ENCODE measurements at regions not wholly inside any gene's neighbourhood (a gene's known extent, or its start where the extent isn't known, plus 50 kb on each side); places are given as distances from the start of the nearest gene placed in this dataset.
"Not testable (repeated sequence)": the region's sequence is repeated elsewhere in the genome, so short reads cannot be mapped to it uniquely, and the experiment has no call there.

DNA sequence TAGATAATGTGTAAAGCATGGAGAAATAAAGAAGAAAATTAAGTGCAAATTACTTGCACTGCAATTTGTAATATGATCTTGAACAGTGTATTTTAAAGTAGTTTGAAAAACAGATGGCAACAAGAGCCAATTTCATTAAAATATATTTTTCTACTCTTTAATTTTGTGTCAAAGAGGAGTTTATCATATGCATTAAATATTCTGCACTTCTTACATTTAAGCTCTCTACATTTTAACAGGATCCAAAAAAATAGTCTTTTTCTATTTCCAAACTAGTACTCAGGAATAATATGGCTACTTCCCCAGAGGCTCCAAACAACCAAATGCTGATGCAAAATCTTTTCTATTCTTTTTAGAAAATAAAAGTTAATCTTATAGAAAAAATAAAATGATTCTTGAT lies 1221.5 kb downstream of the FSCB start:
- H3K4me1 ChIP-seq (ENCODE audit: control insufficient read depth, extremely low read depth, insufficient read depth, low read length), result no peaks in the 10 kb centered on the region
- H2AFZ ChIP-seq (ENCODE audit: low read length), result no peak overlapping the region
- H3K9me3 ChIP-seq (ENCODE audit: control insufficient read depth, insufficient read depth, low read depth, low read length), result no peaks in the 10 kb centered on the region
- no peaks in the 10 kb centered on the region for H3K79me2 ChIP-seq (ENCODE audit: control insufficient read depth, insufficient read depth, low read length)
- no peaks in the 10 kb centered on the region for H4K20me1 ChIP-seq (ENCODE audit: control insufficient read depth, extremely low read depth, insufficient read depth, low read length)
- no peak overlapping the region for H3K27ac ChIP-seq (ENCODE audit: insufficient read depth, low read length)
- no peak overlapping the region for H3K4me2 ChIP-seq (ENCODE audit: extremely low read depth, insufficient read depth, low read length)
- DNase-seq (ENCODE audit: low read depth in 2 of 2), result no peak
- H3K4me3 ChIP-seq (replicated peaks in 1 of 4; ENCODE audit: control extremely low read depth in 1 of 4, insufficient read depth in 1 of 4, low read depth in 3 of 4, low read length in 4 of 4), result no peak overlapping the region
- no peaks in the 10 kb centered on the region for H3K27me3 ChIP-seq (ENCODE audit: control insufficient read depth, insufficient read depth, low read length)
- no peak for TF ChIP-seq EZH2 (IDR thresholded peaks at IDR 0.05; ENCODE audit: low read length, missing control alignments)
- TF ChIP-seq, protein P1, sequence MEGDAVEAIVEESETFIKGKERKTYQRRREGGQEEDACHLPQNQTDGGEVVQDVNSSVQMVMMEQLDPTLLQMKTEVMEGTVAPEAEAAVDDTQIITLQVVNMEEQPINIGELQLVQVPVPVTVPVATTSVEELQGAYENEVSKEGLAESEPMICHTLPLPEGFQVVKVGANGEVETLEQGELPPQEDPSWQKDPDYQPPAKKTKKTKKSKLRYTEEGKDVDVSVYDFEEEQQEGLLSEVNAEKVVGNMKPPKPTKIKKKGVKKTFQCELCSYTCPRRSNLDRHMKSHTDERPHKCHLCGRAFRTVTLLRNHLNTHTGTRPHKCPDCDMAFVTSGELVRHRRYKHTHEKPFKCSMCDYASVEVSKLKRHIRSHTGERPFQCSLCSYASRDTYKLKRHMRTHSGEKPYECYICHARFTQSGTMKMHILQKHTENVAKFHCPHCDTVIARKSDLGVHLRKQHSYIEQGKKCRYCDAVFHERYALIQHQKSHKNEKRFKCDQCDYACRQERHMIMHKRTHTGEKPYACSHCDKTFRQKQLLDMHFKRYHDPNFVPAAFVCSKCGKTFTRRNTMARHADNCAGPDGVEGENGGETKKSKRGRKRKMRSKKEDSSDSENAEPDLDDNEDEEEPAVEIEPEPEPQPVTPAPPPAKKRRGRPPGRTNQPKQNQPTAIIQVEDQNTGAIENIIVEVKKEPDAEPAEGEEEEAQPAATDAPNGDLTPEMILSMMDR (conservative IDR thresholded peaks at IDR 0.05 in 1 of 2, IDR thresholded peaks at IDR 0.05 in 1 of 2; ENCODE audit: low read depth in 1 of 2, low read length in 2 of 2), result no peak
- no peaks in the 10 kb centered on the region for H3K36me3 ChIP-seq (ENCODE audit: control insufficient read depth, insufficient read depth, low read length)
- no peak overlapping the region for H3K9ac ChIP-seq (ENCODE audit: insufficient read depth, low read length)

DNA sequence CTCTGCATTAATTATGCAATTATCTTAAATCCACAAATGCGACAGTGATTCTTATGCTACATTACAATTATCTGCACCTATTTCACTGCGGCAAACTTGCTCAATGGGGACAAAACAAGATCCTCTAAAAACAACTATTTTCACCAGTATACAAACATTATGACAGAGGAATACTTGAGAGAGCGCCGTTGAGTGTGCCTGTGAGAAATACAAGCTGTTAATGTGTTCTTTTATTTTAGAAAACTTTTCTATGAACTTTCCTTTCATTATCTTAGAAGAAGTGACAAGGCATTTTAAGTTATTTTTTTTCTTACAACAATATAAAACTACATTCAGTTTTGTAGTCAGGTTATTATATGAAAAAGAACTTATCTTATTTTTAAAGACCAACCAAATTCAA lies 1247.0 kb downstream of the FSCB start:
- TF ChIP-seq, protein P1 (conservative IDR thresholded peaks at IDR 0.05 in 1 of 2, IDR thresholded peaks at IDR 0.05 in 1 of 2; ENCODE audit: low read depth in 1 of 2, low read length in 2 of 2), result no peak
- TF ChIP-seq EZH2 (IDR thresholded peaks at IDR 0.05; ENCODE audit: low read length, missing control alignments), result no peak
- no peak overlapping the region for H2AFZ ChIP-seq (ENCODE audit: low read length)
- no peak for DNase-seq (ENCODE audit: low read depth in 2 of 2)
- no peaks in the 10 kb centered on the region for H4K20me1 ChIP-seq (ENCODE audit: control insufficient read depth, extremely low read depth, insufficient read depth, low read length)
- no peaks in the 10 kb centered on the region for H3K9me3 ChIP-seq (ENCODE audit: control insufficient read depth, insufficient read depth, low read depth, low read length)
- H3K4me1 ChIP-seq (ENCODE audit: control insufficient read depth, extremely low read depth, insufficient read depth, low read length), result no peaks in the 10 kb centered on the region
- no peaks in the 10 kb centered on the region for H3K36me3 ChIP-seq (ENCODE audit: control insufficient read depth, insufficient read depth, low read length)
- no peak overlapping the region for H3K9ac ChIP-seq (ENCODE audit: insufficient read depth, low read length)
- no peak overlapping the region for H3K27ac ChIP-seq (ENCODE audit: insufficient read depth, low read length)
- no peak overlapping the region for H3K4me3 ChIP-seq (replicated peaks in 1 of 4; ENCODE audit: control extremely low read depth in 1 of 4, insufficient read depth in 1 of 4, low read depth in 3 of 4, low read length in 4 of 4)
- H3K4me2 ChIP-seq (ENCODE audit: extremely low read depth, insufficient read depth, low read length), result no peak overlapping the region
- H3K79me2 ChIP-seq (ENCODE audit: control insufficient read depth, insufficient read depth, low read length), result no peaks in the 10 kb centered on the region
- H3K27me3 ChIP-seq (ENCODE audit: control insufficient read depth, insufficient read depth, low read length), result no peaks in the 10 kb centered on the region

GRCh38 chr14:43258396-43258795 lies 1248.7 kb downstream of the FSCB start:
- Histone ChIP-seq H3K9ac (ENCODE audit: insufficient read depth, low read length) (no peak overlapping the region), H3K9me3 (ENCODE audit: control insufficient read depth, insufficient read depth, low read depth, low read length) (no peaks in the 10 kb centered on the region), H3K4me3 (replicated peaks in 1 of 4; ENCODE audit: control extremely low read depth in 1 of 4, insufficient read depth in 1 of 4, low read depth in 3 of 4, low read length in 4 of 4) (no peak overlapping the region), H3K27ac (ENCODE audit: insufficient read depth, low read length) (no peak overlapping the region), H3K36me3 (ENCODE audit: control insufficient read depth, insufficient read depth, low read length) (no peaks in the 10 kb centered on the region), H3K27me3 (ENCODE audit: control insufficient read depth, insufficient read depth, low read length) (no peaks in the 10 kb centered on the region), H4K20me1 (ENCODE audit: control insufficient read depth, extremely low read depth, insufficient read depth, low read length) (no peaks in the 10 kb centered on the region), H3K4me2 (ENCODE audit: extremely low read depth, insufficient read depth, low read length) (no peak overlapping the region), H2AFZ (ENCODE audit: low read length) (no peak overlapping the region), H3K79me2 (ENCODE audit: control insufficient read depth, insufficient read depth, low read length) (no peaks in the 10 kb centered on the region), H3K4me1 (ENCODE audit: control insufficient read depth, extremely low read depth, insufficient read depth, low read length) (no peaks in the 10 kb centered on the region)
- no peak for DNase-seq (ENCODE audit: low read depth in 2 of 2)
- TF ChIP-seq, protein P1 (conservative IDR thresholded peaks at IDR 0.05 in 1 of 2, IDR thresholded peaks at IDR 0.05 in 1 of 2; ENCODE audit: low read depth in 1 of 2, low read length in 2 of 2), result no peak
- TF ChIP-seq EZH2 (IDR thresholded peaks at IDR 0.05; ENCODE audit: low read length, missing control alignments), result no peak

- H3K4me1 ChIP-seq (ENCODE audit: control insufficient read depth, extremely low read depth, insufficient read depth, low read length); H3K9me3 ChIP-seq (ENCODE audit: control insufficient read depth, insufficient read depth, low read depth, low read length); H3K9ac ChIP-seq (ENCODE audit: insufficient read depth, low read length); H4K20me1 ChIP-seq (ENCODE audit: control insufficient read depth, extremely low read depth, insufficient read depth, low read length); H3K27me3 ChIP-seq (ENCODE audit: control insufficient read depth, insufficient read depth, low read length); H3K27ac ChIP-seq (ENCODE audit: insufficient read depth, low read length); H3K79me2 ChIP-seq (ENCODE audit: control insufficient read depth, insufficient read depth, low read length); DNase-seq (ENCODE audit: low read depth in 2 of 2); H3K4me2 ChIP-seq (ENCODE audit: extremely low read depth, insufficient read depth, low read length); H3K4me3 ChIP-seq (replicated peaks in 1 of 4; ENCODE audit: control extremely low read depth in 1 of 4, insufficient read depth in 1 of 4, low read depth in 3 of 4, low read length in 4 of 4); H3K36me3 ChIP-seq (ENCODE audit: control insufficient read depth, insufficient read depth, low read length); H2AFZ ChIP-seq (ENCODE audit: low read length): not testable (repeated sequence)
These were observed 1250.1 kb downstream of the FSCB start for GRCh38 chr14:43256996-43257395.
